ENCODE measurements at regions not wholly inside any gene's neighbourhood (a gene's known extent, or its start where the extent isn't known, plus 50 kb on each side); places are given as distances from the start of the nearest gene placed in this dataset.

GRCh38 chr18:6659963-6660725 is 69.4 kb upstream of the ARHGAP28 start:
- no peak for DNase-seq

DNA sequence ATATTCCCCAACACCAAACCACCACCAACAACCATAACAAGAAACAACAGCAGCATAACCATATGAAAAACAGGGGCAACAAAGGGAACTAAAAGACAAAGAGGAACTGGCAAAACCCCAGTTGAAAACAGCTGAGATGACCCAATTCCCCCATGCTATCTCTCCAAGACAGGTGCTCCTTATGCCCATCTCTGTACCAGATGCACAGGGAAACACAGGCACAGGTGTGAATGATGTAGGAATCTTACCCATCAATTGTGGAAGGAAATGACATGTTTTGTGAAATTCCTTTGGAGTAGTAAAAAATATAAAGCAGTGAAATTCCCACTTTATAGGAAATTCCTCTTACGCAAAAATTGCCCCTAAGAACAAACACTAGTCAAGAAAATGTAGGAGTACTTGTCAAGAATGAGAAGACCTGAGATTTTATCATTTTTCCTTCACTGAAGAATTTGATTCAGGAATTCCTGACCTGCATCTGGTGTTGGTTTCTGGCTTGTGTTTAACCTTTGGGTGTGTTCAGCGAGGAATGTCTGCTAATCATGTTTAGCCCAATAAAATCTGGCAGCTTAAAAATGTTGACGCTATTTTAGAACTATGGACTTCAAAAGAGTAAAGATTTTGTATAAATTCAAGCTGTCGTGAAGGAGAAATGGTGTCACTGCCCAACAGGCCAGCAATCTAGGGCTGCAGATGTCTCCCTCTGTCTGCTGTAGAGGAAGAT is 67.7 kb upstream of the ARHGAP28 start:
- no peak for DNase-seq

DNA sequence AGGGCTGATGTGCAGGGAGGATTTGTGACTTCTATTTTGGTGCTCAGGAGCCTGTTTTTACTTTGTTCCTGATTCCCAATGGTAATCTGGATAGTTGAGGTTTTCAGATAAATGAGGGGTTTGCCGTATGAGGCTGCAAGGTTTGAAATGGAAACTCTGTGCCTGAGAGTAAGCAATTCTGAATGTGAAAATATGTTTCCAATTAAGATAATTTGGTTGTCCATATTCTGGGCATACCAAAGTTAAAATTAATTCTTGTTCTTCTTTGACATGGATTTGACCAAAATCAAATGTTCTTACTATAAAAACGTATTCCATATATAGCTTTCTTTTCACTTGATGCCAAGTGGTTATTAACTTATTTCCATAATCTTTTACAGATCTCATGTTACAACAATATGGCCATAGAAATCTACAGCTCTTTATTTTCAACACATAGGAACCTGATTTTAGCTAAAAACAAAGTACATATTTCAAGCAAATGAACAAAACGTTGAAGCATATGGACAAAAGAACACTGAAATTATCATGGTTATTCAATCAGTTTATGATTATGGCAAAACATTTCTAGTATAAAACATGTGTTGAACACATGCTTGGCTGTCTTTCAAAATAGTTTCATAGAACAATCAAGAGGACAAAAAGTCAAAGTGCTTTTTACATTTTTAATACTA is 63.4 kb upstream of the ARHGAP28 start:
- DNase-seq, result no peak

DNA sequence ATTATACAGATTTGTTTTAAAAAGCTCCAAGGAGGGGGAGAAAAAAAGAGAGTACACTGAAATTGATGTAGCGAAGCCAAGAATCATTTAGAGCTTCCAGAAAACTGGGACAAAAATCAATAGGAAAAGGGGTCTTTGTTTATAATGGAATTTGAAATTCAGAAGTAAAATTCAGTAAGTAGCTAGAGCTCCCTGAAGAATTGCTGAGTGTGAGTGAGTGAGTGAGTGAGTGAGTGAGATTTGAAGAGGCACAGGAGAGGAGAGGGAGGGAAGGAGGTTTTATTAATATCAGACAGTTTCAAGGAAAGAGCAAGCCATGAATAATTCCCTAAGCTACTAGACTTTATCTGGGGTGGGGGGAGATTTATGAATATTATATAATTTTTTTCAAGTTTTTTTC is 60.7 kb upstream of the ARHGAP28 start:
- DNase-seq, result no peak

GRCh38 chr18:6672821-6673308 is 56.7 kb upstream of the ARHGAP28 start:
- DNase-seq, result no peak

DNA sequence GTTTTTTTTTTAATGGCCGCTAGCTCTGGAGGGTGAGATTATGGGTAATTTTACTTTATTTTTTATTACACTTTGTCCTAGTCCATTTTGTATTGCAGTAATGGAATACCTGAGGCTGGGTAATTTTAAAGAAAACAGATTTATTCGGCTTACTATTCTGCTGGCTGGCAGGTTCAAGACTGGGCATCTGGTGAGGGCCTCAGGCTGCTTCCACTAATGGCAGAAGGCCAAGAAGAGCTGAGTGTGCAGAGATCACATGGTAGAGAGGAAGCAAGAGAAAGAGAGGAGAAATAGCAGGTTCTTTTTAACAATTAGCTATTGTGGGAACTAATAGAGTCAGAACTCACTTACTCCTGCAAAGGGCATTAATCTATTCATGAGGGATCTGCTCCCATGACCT is 52.4 kb upstream of the ARHGAP28 start:
- no peak for DNase-seq

GRCh38 chr18:6679201-6679600 is 50.3 kb upstream of the ARHGAP28 start:
- DNase-seq, result no peak

Data from SHP77 treated with DMSO at 0.1 percent for 48 hours (cell line).